Kidney (tissue), 13 donors: ENCODE measurements at regions not wholly inside any gene's neighbourhood (a gene's known extent, or its start where the extent isn't known, plus 50 kb on each side); places are given as distances from the start of the nearest gene placed in this dataset.

ENCODE experiments used
- DNase-seq, 5 donors: peaks; one replicate each; pipeline ENCODE4 v3.0.0-alpha.2; 2013 to 2020
- FAIRE-seq: peaks from 2 replicates; lab custom pipeline; 2012; peaks lifted over from hg19 to GRCh38; lab: Jason Lieb, UNC
- H3K27ac ChIP-seq, 2 donors: one replicate each; pipeline ENCODE4 v1.7.0; 2013; ENCODE audit warnings: low read depth in 2 of 2, low read length in 2 of 2, inconsistent platforms in 1 of 2
- H3K27me3 ChIP-seq: one replicate; pipeline ENCODE4 v1.7.1; 2013; ENCODE audit warnings: low read length, inconsistent platforms; ENCODE audit not compliant: control insufficient read depth, insufficient read depth
- H3K36me3 ChIP-seq, 3 donors: one replicate each; pipeline versions ENCODE4 v1.7.0 to v1.7.1; 2013; ENCODE audit warnings: low read length in 3 of 3, control low read depth in 1 of 3, inconsistent platforms in 1 of 3; ENCODE audit not compliant: insufficient read depth in 3 of 3, control insufficient read depth in 2 of 3
- H3K4me1 ChIP-seq, 3 donors: one replicate each; pipeline versions ENCODE4 v1.7.0 to v1.7.1; 2013; ENCODE audit warnings: low read length in 3 of 3, inconsistent platforms in 1 of 3, low read depth in 1 of 3; ENCODE audit not compliant: control insufficient read depth in 2 of 3, insufficient read depth in 2 of 3
- H3K4me3 ChIP-seq, 3 donors: one replicate each; pipeline versions ENCODE4 v1.7.0 to v1.8.1; 2013; ENCODE audit warnings: low read length in 3 of 3, control low read depth in 1 of 3, inconsistent platforms in 1 of 3
- H3K9ac ChIP-seq, 3 donors: one replicate each; pipeline versions ENCODE4 v1.7.0 to v1.7.1; 2013; ENCODE audit warnings: low read length in 3 of 3, control low read depth in 1 of 3, inconsistent platforms in 1 of 3
- H3K9me3 ChIP-seq, 3 donors: one replicate each; pipeline versions ENCODE4 v1.7.0 to v1.7.1; 2013; ENCODE audit warnings: low read length in 3 of 3, control low read depth in 1 of 3, inconsistent platforms in 1 of 3; ENCODE audit not compliant: control insufficient read depth in 2 of 3, insufficient read depth in 1 of 3
- CTCF ChIP-seq: IDR thresholded peaks from 3 replicates; pipeline ENCODE4 v1.5.1; 2012; ENCODE audit warnings: mild to moderate bottlenecking, moderate library complexity, borderline replicate concordance; ENCODE audit not compliant: insufficient read depth; ENCODE audit errors: extremely low read depth
- intact Hi-C: fragments of 100-400 bp; cut with DNase I; formaldehyde crosslinking; loops from one replicate; pipeline ENCODE4 v1.11.1; 2022
- donor health status: control.
- donor health status: control.
- donor health status: control.
- donor health status: control.
- donor health status: control.
- donor health status: DM: yes; HTN: yes; CAD: no.
- donor health status: Normal renal cell carcinoma (clear cell type).

- Histone ChIP-seq H3K9ac (no peak overlapping the region), H3K27ac (no peak overlapping the region), H3K9me3 (peaks cover 0 to 9% (median 4%) of the 10 kb centered on the region in 3 donors), H3K36me3 (no peaks in the 10 kb centered on the region), H3K4me1 (no peaks in the 10 kb centered on the region), H3K4me3 (no peak overlapping the region), H3K27me3 (no peaks in the 10 kb centered on the region)
- no peak for TF ChIP-seq CTCF
- intact Hi-C loops, result no loop called here
- no peak for FAIRE-seq
- DNase-seq, result no peak
Measured at GRCh38 chr11:24108609-24109008, 388.2 kb upstream of the LUZP2 start.

- no peak overlapping the region for H3K4me3 ChIP-seq
- DNase-seq (no peak), FAIRE-seq (no peak)
- no peaks in the 10 kb centered on the region for H3K36me3 ChIP-seq
- H3K4me1 ChIP-seq, result no peaks in the 10 kb centered on the region
- H3K27me3 ChIP-seq, result no peaks in the 10 kb centered on the region
- intact Hi-C loops, result no loop called here
- H3K9me3 ChIP-seq, result no peaks in the 10 kb centered on the region
- TF ChIP-seq CTCF, result no peak
- no peak overlapping the region for H3K27ac ChIP-seq
- H3K9ac ChIP-seq, result no peak overlapping the region
Measured at GRCh38 chr11:24122291-24122690, 374.6 kb upstream of the LUZP2 start.

- Histone ChIP-seq H3K9me3 (no peaks in the 10 kb centered on the region), H3K27me3 (no peaks in the 10 kb centered on the region), H3K9ac (no peak overlapping the region), H3K27ac (no peak overlapping the region), H3K36me3 (no peaks in the 10 kb centered on the region), H3K4me1 (no peaks in the 10 kb centered on the region), H3K4me3 (no peak overlapping the region)
- TF ChIP-seq CTCF, result no peak
- DNase-seq, result no peak
- intact Hi-C loops, result no loop called here
- FAIRE-seq, result no peak
Measured at GRCh38 chr11:24124876-24125275, 372.0 kb upstream of the LUZP2 start.

GRCh38 chr11:24131698-24132097 is 365.2 kb upstream of the LUZP2 start:
- Histone ChIP-seq H3K4me1 (no peaks in the 10 kb centered on the region), H3K9me3 (no peaks in the 10 kb centered on the region), H3K4me3 (no peak overlapping the region), H3K9ac (no peak overlapping the region), H3K27ac (no peak overlapping the region), H3K27me3 (no peaks in the 10 kb centered on the region), H3K36me3 (no peaks in the 10 kb centered on the region)
- no peak for FAIRE-seq
- no peak for DNase-seq
- TF ChIP-seq CTCF, result no peak
- intact Hi-C loops, result no loop called here
